GM12878 (cell line): ENCODE measurements at regions not wholly inside any gene's neighbourhood (a gene's known extent, or its start where the extent isn't known, plus 50 kb on each side); places are given as distances from the start of the nearest gene placed in this dataset.

Experiments
- CUX1 ChIP-seq: IDR thresholded peaks from 2 replicates; pipeline ENCODE4 v1.6.1; 2012; ENCODE audit warnings: improper control_type of control experiment, low read depth, low read length; ENCODE audit not compliant: insufficient replicate concordance
- IKZF2 ChIP-seq, 2 experiments: fragments of 450-650 bp; IDR thresholded peaks; 2 replicates each; pipeline ENCODE4 v1.6.1; 2017; ENCODE audit warnings: mild to moderate bottlenecking in 2 of 2, moderate library complexity in 2 of 2
- IRF3 ChIP-seq: fragments of 450-650 bp; IDR thresholded peaks from 2 replicates; pipeline ENCODE4 v1.6.1; 2014; ENCODE audit warnings: mild to moderate bottlenecking
- IRF4 ChIP-seq: IDR thresholded peaks from 2 replicates; pipeline ENCODE4 v1.6.1; 2011; ENCODE audit warnings: low read depth, low read length
- MLLT1 ChIP-seq: fragments of 450-650 bp; IDR thresholded peaks from 2 replicates; pipeline ENCODE4 v1.6.1; 2016; ENCODE audit warnings: mild to moderate bottlenecking
- MTA2 ChIP-seq: fragments of 450-650 bp; IDR thresholded peaks from 2 replicates; pipeline ENCODE4 v1.6.1; 2016; ENCODE audit warnings: low read depth, mild to moderate bottlenecking, moderate library complexity
- MXI1 ChIP-seq: fragments of 150-350 bp; IDR thresholded peaks from 2 replicates; pipeline ENCODE4 v1.6.1; 2011; ENCODE audit warnings: low read depth, mild to moderate bottlenecking, inconsistent platforms, low read length, improper control_type of control experiment
- POLR2A ChIP-seq: IDR thresholded peaks from 2 replicates; pipeline ENCODE4 v1.6.1; 2011; ENCODE audit warnings: low read depth, mild to moderate bottlenecking, low read length
- RELA ChIP-seq: fragments of 450-650 bp; IDR thresholded peaks from 2 replicates; pipeline ENCODE4 v1.8.0; 2014; ENCODE audit warnings: borderline replicate concordance; ENCODE audit not compliant: partially characterized antibody
- TARDBP ChIP-seq: IDR thresholded peaks from 2 replicates; pipeline ENCODE4 v1.6.1; 2016; ENCODE audit warnings: borderline replicate concordance
- ZBED1 ChIP-seq: IDR thresholded peaks from 2 replicates; pipeline ENCODE4 v1.6.1; 2016; ENCODE audit warnings: borderline replicate concordance
- ZNF592 ChIP-seq: fragments of 450-650 bp; IDR thresholded peaks from 2 replicates; pipeline ENCODE4 v1.6.1; 2017; ENCODE audit warnings: mild to moderate bottlenecking, moderate library complexity
- TF ChIP-seq, protein P1 (sequence below): IDR thresholded peaks from 2 replicates; pipeline ENCODE4 v1.6.1; 2012; ENCODE audit warnings: low read depth, low read length, improper control_type of control experiment

GRCh38 chr2:65514555-65515195, 82.3 kb upstream of the SPRED2 start (continued):
- TF ChIP-seq ZNF592 (no peak), MTA2 (no peak), CUX1 (no peak), ZBED1 (peak; percentile 33; the same call in 1 of the 2 replicates), MLLT1 (no peak), POLR2A (no peak), IRF4 (peak; percentile 74), RELA (no peak), IKZF2 (IDR thresholded peaks at IDR 0.05) (0 out of 4 replicates have a peak, but pooled peaks of 1 of the 2 experiments have one; percentile 22), MXI1 (no peak), IRF3 (no peak), TARDBP (no peak)
- TF ChIP-seq, protein P1, sequence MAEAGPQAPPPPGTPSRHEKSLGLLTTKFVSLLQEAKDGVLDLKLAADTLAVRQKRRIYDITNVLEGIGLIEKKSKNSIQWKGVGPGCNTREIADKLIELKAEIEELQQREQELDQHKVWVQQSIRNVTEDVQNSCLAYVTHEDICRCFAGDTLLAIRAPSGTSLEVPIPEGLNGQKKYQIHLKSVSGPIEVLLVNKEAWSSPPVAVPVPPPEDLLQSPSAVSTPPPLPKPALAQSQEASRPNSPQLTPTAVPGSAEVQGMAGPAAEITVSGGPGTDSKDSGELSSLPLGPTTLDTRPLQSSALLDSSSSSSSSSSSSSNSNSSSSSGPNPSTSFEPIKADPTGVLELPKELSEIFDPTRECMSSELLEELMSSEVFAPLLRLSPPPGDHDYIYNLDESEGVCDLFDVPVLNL: no peak
